PC-3 (cell line): ENCODE measurements at regions not wholly inside any gene's neighbourhood (a gene's known extent, or its start where the extent isn't known, plus 50 kb on each side); places are given as distances from the start of the nearest gene placed in this dataset.

Experiments used
- ATAC-seq: fragments of 200-7000 bp; cut with Tn5 transposase; 2 replicates; pipeline ENCODE4 v1.9.1; 2020; ENCODE audit warnings: mild to moderate bottlenecking, moderate library complexity
- BruUV-seq: library from RNA; stranded (reverse); fragments of 400-500 nt; replicated peaks from 2 replicates; lab custom pipeline; 2021; lab: Mats Ljungman, UMichigan
- CTCF ChIA-PET: fragments of 300-600 bp; sonication (Branson Sonifier 250); formaldehyde crosslinking; loops from one replicate; lab custom pipeline; 2022; ENCODE audit warnings: antibody characterized with exemption; lab: Charles Lee
- POLR2A ChIA-PET: fragments of 300-600 bp; sonication (Branson Sonifier 250); formaldehyde crosslinking; loops from one replicate; lab custom pipeline; 2022; ENCODE audit warnings: antibody characterized with exemption; ENCODE audit not compliant: unreplicated experiment; lab: Charles Lee
- DNase-seq: peaks from one replicate; pipeline ENCODE4 v3.0.0-alpha.2; 2015
- H2AFZ ChIP-seq: fragments of 300-600 bp; sonication (generic); 2 replicates; pipeline ENCODE4 v1.6.0; 2016; ENCODE audit warnings: antibody characterized with exemption, low read length
- H3F3A ChIP-seq: fragments of 300-600 bp; sonication (generic); one replicate; pipeline ENCODE4 v1.6.0; 2017; ENCODE audit warnings: antibody characterized with exemption, low read length, control low read depth, mild to moderate bottlenecking; ENCODE audit not compliant: unreplicated experiment
- H3K27ac ChIP-seq: fragments of 300-600 bp; sonication (generic); 2 replicates; pipeline ENCODE4 v1.5.1; 2016; ENCODE audit warnings: mild to moderate bottlenecking, low read length
- H3K27me3 ChIP-seq: fragments of 300-600 bp; sonication (generic); 2 replicates; pipeline ENCODE4 v1.6.1; 2016; ENCODE audit warnings: low read length, mixed read lengths
- H3K36me3 ChIP-seq: fragments of 300-600 bp; sonication (generic); 2 replicates; pipeline ENCODE4 v1.6.1; 2016; ENCODE audit warnings: low read depth, mixed run types, low read length, mixed read lengths
- H3K4me1 ChIP-seq: fragments of 300-600 bp; sonication (generic); 2 replicates; pipeline ENCODE4 v1.5.1; 2016; ENCODE audit warnings: low read length; ENCODE audit not compliant: insufficient read depth
- H3K4me2 ChIP-seq: fragments of 300-600 bp; sonication (generic); 2 replicates; pipeline ENCODE4 v1.6.0; 2016; ENCODE audit warnings: low read length
- H3K4me3 ChIP-seq: fragments of 300-600 bp; sonication (generic); 2 replicates; pipeline ENCODE4 v1.5.1; 2016; ENCODE audit warnings: mild to moderate bottlenecking, low read length, mixed read lengths
- H3K79me2 ChIP-seq: fragments of 300-600 bp; sonication (generic); 2 replicates; pipeline ENCODE4 v1.6.1; 2017; ENCODE audit warnings: low read length, mixed read lengths
- H3K9ac ChIP-seq: fragments of 300-600 bp; sonication (generic); 2 replicates; pipeline ENCODE4 v1.6.0; 2016; ENCODE audit warnings: mild to moderate bottlenecking, low read length
- H3K9me2 ChIP-seq: fragments of 300-600 bp; sonication (generic); replicated peaks from 2 replicates; pipeline ENCODE4 v1.6.1; 2016; ENCODE audit warnings: mixed run types, low read length, mixed read lengths
- H3K9me3 ChIP-seq: fragments of 300-600 bp; sonication (generic); 2 replicates; pipeline ENCODE4 v1.6.1; 2016; ENCODE audit warnings: low read length, mixed read lengths
- H4K20me1 ChIP-seq: fragments of 300-600 bp; sonication (generic); 2 replicates; pipeline ENCODE4 v1.6.1; 2016; ENCODE audit warnings: low read length, mixed read lengths
- CTCF ChIP-seq: fragments of 300-600 bp; sonication (generic); conservative IDR thresholded peaks from 2 replicates; pipeline ENCODE4 v1.5.1; 2017; ENCODE audit warnings: antibody characterized with exemption, low read depth, mild to moderate bottlenecking, low read length
- EZH2 ChIP-seq: fragments of 300-600 bp; sonication (generic); IDR thresholded peaks from one replicate; pipeline ENCODE4 v1.6.1; 2017; ENCODE audit warnings: antibody characterized with exemption, mild to moderate bottlenecking, low read length; ENCODE audit not compliant: unreplicated experiment
- EZH2phosphoT487 ChIP-seq: fragments of 300-600 bp; sonication (generic); IDR thresholded peaks from 2 replicates; pipeline ENCODE4 v1.6.1; 2018; ENCODE audit warnings: mild to moderate bottlenecking, antibody characterized with exemption, low read length, borderline replicate concordance
- intact Hi-C: fragments of 100-400 bp; cut with micrococcal nuclease; formaldehyde crosslinking; loops from 2 replicates; pipeline ENCODE4 v1.9.0; 2023

GRCh38 chr4:28432348-28433025, 1571.8 kb downstream of the STIM2 start:
- ChIA-PET CTCF (no interaction called here), POLR2A (no interaction called here)
- H3K4me1 ChIP-seq: peaks cover 30% of the 10 kb centered on the region
- no peaks in the 10 kb centered on the region for H3K27me3 ChIP-seq
- ATAC-seq: no peak
- H3K27ac ChIP-seq: no peak overlapping the region
- H3K9me2 ChIP-seq: no peaks in the 10 kb centered on the region
- no peak for DNase-seq
- no peaks in the 10 kb centered on the region for H3K36me3 ChIP-seq
- no peaks in the 10 kb centered on the region for H3K79me2 ChIP-seq
- no peaks in the 10 kb centered on the region for H3F3A ChIP-seq
- H2AFZ ChIP-seq: no peak overlapping the region
- no peaks in the 10 kb centered on the region for H3K9me3 ChIP-seq
- BruUV-seq: no TSS peak
- no peak for TF ChIP-seq EZH2phosphoT487
- TF ChIP-seq EZH2: no peak
- TF ChIP-seq CTCF: no peak
- H4K20me1 ChIP-seq: no peaks in the 10 kb centered on the region
- no peak overlapping the region for H3K4me2 ChIP-seq
- no peak overlapping the region for H3K4me3 ChIP-seq
- H3K9ac ChIP-seq: no peak overlapping the region
- intact Hi-C loops: loop anchor here (10.0 kb wide), 1 partner anchor 208 kb away; no protein-coding TSS in a partner anchor

GRCh38 chr4:28435314-28435713, 1574.7 kb downstream of the STIM2 start:
- Histone ChIP-seq H4K20me1 (no peaks in the 10 kb centered on the region), H3K4me3 (peak overlapping the region; percentile 28; the same call in 1 of the 2 replicates), H3K9me2 (no peaks in the 10 kb centered on the region), H3K27me3 (no peaks in the 10 kb centered on the region), H3F3A (no peaks in the 10 kb centered on the region), H3K4me2 (peak overlapping the region; percentile 69), H3K27ac (peak overlapping the region; percentile 76), H3K9me3 (no peaks in the 10 kb centered on the region), H3K4me1 (peaks cover 35% of the 10 kb centered on the region), H2AFZ (peak overlapping the region; percentile 72), H3K36me3 (no peaks in the 10 kb centered on the region), H3K79me2 (no peaks in the 10 kb centered on the region), H3K9ac (no peak overlapping the region)
- ATAC-seq (peak; percentile 42), DNase-seq (peak; percentile 24)
- BruUV-seq: no TSS peak
- TF ChIP-seq CTCF (no peak), EZH2phosphoT487 (no peak), EZH2 (no peak)
- intact Hi-C loops: loop anchor here (10.0 kb wide), 1 partner anchor 211 kb away; no protein-coding TSS in a partner anchor
- ChIA-PET CTCF (no interaction called here), POLR2A (interaction anchor here (0.6 kb wide), 1 partner anchor 48 kb away, joined by 3 read pairs; no protein-coding TSS in a partner anchor)
